ENCODE measurements at regions not wholly inside any gene's neighbourhood (a gene's known extent, or its start where the extent isn't known, plus 50 kb on each side); places are given as distances from the start of the nearest gene placed in this dataset.

DNA sequence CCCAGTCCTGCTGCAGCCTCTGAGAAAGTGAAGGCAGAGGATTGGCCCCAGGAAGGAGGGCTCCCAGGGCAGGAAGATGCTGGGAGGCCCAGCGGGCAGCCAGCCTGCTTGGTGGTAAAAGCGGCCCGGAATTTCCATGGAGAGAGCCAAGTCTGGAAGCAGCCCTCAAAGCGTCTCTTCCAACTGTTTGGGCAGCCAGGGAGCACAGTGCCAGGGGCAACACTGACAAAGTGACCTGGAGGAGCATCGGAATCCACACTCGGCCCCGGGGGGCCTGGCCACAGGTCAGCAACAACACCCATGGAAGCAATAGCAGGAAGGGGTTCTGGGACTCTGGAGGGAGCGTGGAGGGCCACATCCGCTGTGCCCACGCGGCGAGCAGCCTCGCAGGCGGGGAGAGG, 63.2 kb upstream of the FGFR2 start:
- DNase-seq (ENCODE audit: low read depth), result no peak

GRCh38 chr10:121659236-121659635, 61.0 kb upstream of the FGFR2 start:
- DNase-seq (ENCODE audit: low read depth), result no peak

DNA sequence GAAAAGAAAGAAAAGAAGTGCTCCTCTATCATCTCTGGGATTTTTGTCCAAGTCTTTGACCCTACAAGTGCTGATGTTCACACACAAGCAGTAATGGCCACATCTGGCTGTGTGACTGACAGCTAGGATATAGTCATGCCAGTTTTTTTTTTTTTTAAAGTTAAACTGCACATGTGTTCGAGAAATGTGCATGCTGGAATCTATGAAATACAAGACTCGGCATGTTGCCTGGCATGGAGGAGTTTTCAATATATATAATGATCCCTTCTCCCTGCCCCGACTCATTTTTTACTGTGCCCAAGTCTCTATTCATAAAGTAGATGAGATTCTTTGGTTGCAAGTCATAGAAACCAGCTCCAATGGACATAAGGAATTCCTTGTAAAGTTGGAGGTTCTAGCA, 60.4 kb upstream of the FGFR2 start:
- DNase-seq (ENCODE audit: low read depth), result no peak

GRCh38 chr10:121658111-121658510, 59.9 kb upstream of the FGFR2 start:
- no peak for DNase-seq (ENCODE audit: low read depth)

DNA sequence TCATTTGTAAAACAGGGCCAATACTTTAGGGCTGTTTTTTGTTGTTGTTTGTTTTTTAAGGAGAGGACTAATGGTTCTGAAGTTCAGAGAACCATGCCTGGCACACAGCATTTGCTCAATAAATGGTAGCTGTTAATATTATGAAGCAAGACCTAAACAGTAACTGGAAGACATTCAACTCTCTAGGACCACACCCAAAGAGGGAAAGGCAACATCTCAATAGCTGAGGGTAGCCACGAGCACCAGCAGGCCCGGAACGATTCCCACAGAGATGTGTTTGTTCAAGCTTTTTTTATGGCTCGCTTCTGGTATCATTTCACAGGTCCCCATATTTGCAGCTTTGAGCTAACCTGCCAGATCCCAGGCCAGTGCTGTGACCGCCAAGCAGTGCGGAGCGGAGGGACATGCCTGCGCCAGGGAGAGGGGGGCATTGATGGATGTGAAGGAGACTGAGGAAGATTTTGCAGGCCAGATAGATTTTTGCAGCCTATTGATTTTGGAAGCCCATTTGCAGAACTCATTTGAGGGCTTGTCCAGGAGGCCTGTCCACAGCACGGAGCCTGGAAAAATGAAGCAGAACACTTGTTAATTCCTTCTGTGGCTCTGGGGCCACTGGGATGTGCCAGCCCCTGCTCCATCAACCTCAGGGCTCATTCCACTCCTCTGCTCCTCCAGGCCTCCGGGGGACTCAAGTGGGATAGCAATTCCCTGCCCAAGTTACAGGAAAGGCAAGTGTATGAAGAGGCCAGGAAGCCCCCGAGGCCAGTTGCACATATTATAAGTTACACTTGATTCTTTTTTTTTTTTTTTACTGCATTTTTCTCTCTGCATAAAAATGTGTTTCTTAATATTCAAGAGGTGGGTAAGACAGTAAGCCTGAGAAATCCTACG, 57.3 kb upstream of the FGFR2 start:
- DNase-seq (ENCODE audit: low read depth), result no peak

GRCh38 chr10:121654021-121654545, 55.8 kb upstream of the FGFR2 start:
- no peak for DNase-seq (ENCODE audit: low read depth)

- DNase-seq (ENCODE audit: low read depth), result no peak
Observed at GRCh38 chr10:121653608-121654007, 55.4 kb upstream of the FGFR2 start.

DNA sequence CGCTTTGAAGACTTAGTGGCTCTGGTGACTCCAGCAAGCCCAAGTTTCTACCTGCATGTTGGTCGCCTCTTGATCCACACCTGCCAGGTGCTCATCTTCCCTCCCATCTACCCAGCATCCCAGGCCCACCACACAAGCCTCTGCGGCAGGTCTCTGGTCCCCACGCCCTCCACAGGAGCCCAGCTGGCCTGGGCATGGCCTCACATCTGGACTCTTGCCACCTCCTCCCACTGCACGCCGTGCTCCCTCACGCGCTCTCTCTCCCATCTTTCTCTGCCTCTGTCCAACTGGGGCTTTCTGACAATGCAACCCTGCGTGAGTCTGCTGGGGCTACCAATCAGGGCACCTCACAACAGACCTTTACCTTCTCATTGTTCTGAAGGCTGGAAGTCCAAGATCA, 50.2 kb upstream of the FGFR2 start:
- DNase-seq (ENCODE audit: low read depth), result no peak

- DNase-seq (ENCODE audit: low read depth), result no peak
Observed at GRCh38 chr10:121648059-121648458, 49.8 kb upstream of the FGFR2 start.
